ENCODE measurements at regions not wholly inside any gene's neighbourhood (a gene's known extent, or its start where the extent isn't known, plus 50 kb on each side); places are given as distances from the start of the nearest gene placed in this dataset.

DNA sequence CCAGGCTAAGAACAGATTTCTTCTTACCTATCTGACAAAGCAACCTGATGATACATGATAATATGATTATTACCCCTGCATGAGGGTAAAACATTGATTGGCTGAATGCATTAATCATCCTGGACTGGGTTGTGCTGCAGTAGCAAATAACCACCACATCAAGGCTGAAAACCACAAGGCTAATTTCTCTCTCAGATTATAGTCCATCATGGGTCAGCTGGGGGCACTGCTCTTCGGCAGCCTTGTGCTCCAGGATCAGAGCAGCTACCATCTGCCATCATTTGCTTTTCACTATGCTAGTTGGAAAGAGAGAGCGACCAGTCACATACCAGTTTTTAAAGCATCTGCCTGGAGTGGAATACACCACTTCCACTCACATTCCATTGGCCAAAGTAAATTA is 383.5 kb downstream of the RASEF start:
- TF ChIP-seq CTCF (IDR thresholded peaks at IDR 0.05; ENCODE audit: low read depth, low read length, poor library complexity, severe bottlenecking) (no peak), EZH2phosphoT487 (IDR thresholded peaks at IDR 0.05; ENCODE audit: borderline replicate concordance, low read length) (no peak)

Measured in DOHH2 (cell line).